Right atrium auricular region (tissue), 2 donors: ENCODE measurements at regions not wholly inside any gene's neighbourhood (a gene's known extent, or its start where the extent isn't known, plus 50 kb on each side); places are given as distances from the start of the nearest gene placed in this dataset.

ENCODE experiments used
- DNase-seq: peaks from one replicate; pipeline ENCODE4 v3.0.0-alpha.2; 2019; ENCODE audit warnings: low spot score
- H3K27ac ChIP-seq, 2 donors: fragments of 200-600 bp; sonication (generic); 1 replicate in 1 of 2; 2 replicates in 1 of 2; pipeline ENCODE4 v1.5.1; 2016 to 2019
- H3K27me3 ChIP-seq, 2 donors: fragments of 200-600 bp; sonication (generic); one replicate each; pipeline versions ENCODE4 v1.5.1 to v1.6.0; 2017 to 2019
- H3K36me3 ChIP-seq: fragments of 200-600 bp; sonication (generic); one replicate; pipeline ENCODE4 v1.5.1; 2016
- H3K4me1 ChIP-seq, 2 donors: fragments of 200-600 bp; sonication (generic); one replicate each; pipeline versions ENCODE4 v1.5.1 to v1.6.0; 2017 to 2019
- H3K4me3 ChIP-seq, 2 donors: fragments of 200-600 bp; sonication (generic); 1 replicate in 1 of 2; 2 replicates in 1 of 2; pipeline ENCODE4 v1.5.1; 2017 to 2019; ENCODE audit warnings: mild to moderate bottlenecking in 1 of 2, moderate library complexity in 1 of 2
- H3K9me3 ChIP-seq, 2 donors: fragments of 200-600 bp; sonication (generic); one replicate each; pipeline ENCODE4 v1.5.1; 2019
- TF ChIP-seq, protein P1 (sequence below), 2 donors: fragments of 200-600 bp; sonication (generic); IDR thresholded peaks; one replicate each; pipeline ENCODE4 v1.5.1; 2019; ENCODE audit warnings: antibody characterized with exemption in 2 of 2

DNA sequence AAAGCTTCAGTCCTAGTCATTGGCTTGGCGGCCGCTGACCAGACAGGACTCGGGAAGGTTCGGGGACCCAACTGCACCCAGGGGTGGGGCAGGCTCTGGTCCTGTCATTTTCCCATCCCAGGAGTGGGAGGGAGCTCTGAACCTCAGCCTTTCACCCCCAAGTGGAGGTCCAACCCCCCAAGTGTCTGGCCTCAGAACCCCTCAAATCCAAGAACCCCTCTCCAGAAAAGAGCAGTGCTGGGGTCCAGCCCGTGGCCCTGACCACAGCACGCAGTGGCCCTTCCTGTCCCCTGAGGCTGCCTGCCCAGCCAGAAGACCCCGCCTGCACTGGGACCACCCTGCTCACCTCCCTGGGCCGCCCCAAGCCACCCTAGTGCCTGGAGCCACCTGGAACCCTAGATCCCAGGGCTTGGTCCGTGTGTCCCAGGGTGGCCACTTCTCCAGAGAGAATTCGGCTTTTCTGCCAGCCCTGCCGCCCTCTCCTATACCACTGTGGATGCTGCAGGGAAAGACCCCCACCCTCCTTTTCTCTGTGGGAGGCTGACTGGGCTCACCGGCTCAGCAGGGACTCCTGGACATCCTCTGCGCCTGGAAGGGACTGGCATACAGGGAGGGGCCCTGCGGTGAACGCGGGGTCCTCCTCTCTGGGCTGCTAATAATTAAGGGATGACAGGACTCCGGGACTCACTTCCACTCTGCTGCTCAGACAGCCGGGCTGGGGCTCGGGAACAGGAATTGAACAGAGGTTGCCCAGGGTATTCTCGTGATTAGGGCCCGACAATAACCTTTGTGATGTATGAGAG, 326.9 kb upstream of the SFSWAP start:
- no peak for DNase-seq
- H3K27me3 ChIP-seq = peaks cover 0 to 4% of the 10 kb centered on the region in 2 donors
- TF ChIP-seq, protein P1, sequence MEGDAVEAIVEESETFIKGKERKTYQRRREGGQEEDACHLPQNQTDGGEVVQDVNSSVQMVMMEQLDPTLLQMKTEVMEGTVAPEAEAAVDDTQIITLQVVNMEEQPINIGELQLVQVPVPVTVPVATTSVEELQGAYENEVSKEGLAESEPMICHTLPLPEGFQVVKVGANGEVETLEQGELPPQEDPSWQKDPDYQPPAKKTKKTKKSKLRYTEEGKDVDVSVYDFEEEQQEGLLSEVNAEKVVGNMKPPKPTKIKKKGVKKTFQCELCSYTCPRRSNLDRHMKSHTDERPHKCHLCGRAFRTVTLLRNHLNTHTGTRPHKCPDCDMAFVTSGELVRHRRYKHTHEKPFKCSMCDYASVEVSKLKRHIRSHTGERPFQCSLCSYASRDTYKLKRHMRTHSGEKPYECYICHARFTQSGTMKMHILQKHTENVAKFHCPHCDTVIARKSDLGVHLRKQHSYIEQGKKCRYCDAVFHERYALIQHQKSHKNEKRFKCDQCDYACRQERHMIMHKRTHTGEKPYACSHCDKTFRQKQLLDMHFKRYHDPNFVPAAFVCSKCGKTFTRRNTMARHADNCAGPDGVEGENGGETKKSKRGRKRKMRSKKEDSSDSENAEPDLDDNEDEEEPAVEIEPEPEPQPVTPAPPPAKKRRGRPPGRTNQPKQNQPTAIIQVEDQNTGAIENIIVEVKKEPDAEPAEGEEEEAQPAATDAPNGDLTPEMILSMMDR (IDR thresholded peaks at IDR 0.05) = no peak

DNA sequence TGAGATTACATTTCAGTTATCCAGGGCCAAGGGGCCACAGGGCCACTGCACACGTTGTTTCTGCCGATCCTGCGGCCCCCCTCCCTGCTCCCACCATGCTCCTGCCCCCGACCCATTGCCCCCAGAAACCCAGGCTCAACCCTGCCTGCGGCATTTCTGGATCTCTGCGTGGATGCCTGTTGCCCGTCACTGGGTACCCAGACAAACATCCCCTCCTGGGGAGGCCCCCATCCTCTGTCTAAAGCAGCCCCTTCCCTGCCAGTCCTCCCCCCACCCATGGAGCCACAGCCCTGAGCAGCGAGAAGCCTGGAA, 326.4 kb upstream of the SFSWAP start:
- H3K9me3 ChIP-seq = no peaks in the 10 kb centered on the region
- no peaks in the 10 kb centered on the region for H3K4me1 ChIP-seq
- H3K27me3 ChIP-seq = peaks cover 0 to 4% of the 10 kb centered on the region in 2 donors
- no peak overlapping the region for H3K4me3 ChIP-seq
- no peaks in the 10 kb centered on the region for H3K36me3 ChIP-seq
- TF ChIP-seq, protein P1 (IDR thresholded peaks at IDR 0.05) = no peak
- no peak overlapping the region for H3K27ac ChIP-seq
- DNase-seq = no peak

More for the DNA sequence above, 326.9 kb upstream of the SFSWAP start:
- no peaks in the 10 kb centered on the region for H3K4me1 ChIP-seq
- no peak overlapping the region for H3K4me3 ChIP-seq
- no peaks in the 10 kb centered on the region for H3K36me3 ChIP-seq
- no peak overlapping the region for H3K27ac ChIP-seq
- H3K9me3 ChIP-seq = no peaks in the 10 kb centered on the region

DNA sequence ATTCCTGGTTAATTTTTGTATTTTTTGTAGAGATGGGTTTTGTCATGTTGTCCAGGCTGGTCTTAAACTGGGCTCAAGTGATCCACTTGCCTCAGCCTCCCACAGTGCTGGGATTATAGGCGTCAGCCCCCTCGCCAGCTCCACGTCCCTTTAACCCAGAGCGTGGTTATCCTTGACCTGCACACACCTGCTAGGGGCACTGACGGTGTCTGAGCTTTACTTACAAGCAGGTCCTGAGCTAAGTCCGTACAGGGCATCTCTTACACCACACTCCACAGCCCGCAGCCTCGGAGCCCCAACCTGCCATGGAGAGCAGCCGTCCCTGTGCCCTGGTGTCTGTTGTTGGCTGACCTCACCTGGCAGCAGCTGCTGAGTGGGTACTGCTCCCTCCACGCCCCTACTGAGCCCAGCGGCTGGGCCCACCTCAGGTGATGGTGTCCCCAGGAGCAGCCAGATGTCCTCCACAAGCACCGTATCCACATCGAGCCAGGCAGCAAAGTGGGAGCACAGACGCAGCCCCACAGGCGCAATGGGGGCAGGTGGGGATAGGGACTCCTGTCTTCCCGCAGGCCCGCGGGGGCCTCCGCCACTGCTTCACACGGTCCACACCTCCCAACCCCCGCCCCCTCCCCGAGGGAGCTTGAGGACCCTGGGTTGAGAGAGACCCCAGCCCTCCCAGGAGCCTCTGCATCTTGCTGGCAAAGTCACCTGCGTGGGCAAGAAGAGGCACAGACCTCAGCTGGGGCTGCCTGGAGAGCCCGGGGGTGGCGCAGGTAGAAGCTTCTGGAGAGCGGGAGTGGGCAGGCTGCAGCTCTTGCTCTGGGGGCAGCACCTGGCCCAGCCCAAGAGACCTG, 325.4 kb upstream of the SFSWAP start:
- H3K9me3 ChIP-seq = no peaks in the 10 kb centered on the region
- no peaks in the 10 kb centered on the region for H3K4me1 ChIP-seq
- no peak for DNase-seq
- no peak overlapping the region for H3K27ac ChIP-seq
- H3K27me3 ChIP-seq = peaks cover 0 to 4% of the 10 kb centered on the region in 2 donors
- TF ChIP-seq, protein P1 (IDR thresholded peaks at IDR 0.05) = no peak
- H3K4me3 ChIP-seq = no peak overlapping the region
- H3K36me3 ChIP-seq = no peaks in the 10 kb centered on the region

DNA sequence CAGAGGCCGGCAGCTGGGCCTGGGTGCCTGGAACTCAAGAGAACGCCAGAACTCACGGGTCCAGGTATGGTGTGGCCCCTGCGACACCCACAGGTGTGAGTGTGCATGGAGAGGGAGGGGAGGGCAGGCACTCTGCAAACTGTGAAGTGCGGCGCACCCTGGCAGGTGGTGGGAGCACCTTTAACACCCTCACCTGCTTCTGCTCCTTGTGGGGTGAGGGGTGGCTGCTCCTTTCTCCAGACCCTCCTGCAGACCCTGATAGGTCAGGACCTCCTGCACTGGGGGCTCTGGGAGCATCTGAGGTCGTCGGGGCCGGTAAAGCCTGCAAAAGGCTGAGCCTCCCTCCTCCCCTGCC, 324.7 kb upstream of the SFSWAP start:
- no peaks in the 10 kb centered on the region for H3K4me1 ChIP-seq
- TF ChIP-seq, protein P1 (IDR thresholded peaks at IDR 0.05) = no peak

DNA sequence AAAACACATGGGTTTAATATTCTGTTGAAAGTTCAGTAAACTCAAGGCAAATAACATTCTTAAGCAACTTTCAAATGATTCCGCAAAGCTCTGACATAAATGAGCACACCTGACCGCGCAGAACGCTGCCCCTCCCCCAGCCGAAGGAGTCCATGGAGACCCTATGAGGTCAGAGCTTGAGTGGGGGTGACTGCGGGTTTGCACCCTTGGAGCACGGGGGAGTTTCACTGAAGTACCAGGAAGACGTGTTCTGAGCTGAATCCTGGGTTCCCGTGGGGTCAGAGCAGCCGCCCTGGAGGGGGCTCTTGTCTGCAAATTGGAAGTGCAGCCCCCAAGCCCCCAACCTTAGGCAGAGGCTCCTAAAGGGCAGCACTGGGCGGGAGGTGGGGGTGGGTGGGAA, 324.1 kb upstream of the SFSWAP start:
- no peak overlapping the region for H3K4me3 ChIP-seq
- DNase-seq = no peak
- TF ChIP-seq, protein P1 (IDR thresholded peaks at IDR 0.05) = no peak
- H3K4me1 ChIP-seq = no peaks in the 10 kb centered on the region
- H3K27me3 ChIP-seq = peaks cover 0 to 4% of the 10 kb centered on the region in 2 donors
- no peak overlapping the region for H3K27ac ChIP-seq
- H3K36me3 ChIP-seq = no peaks in the 10 kb centered on the region
- H3K9me3 ChIP-seq = no peaks in the 10 kb centered on the region

More for the DNA sequence above, 324.7 kb upstream of the SFSWAP start:
- no peaks in the 10 kb centered on the region for H3K36me3 ChIP-seq
- no peak overlapping the region for H3K27ac ChIP-seq
- H3K27me3 ChIP-seq = peaks cover 0 to 4% of the 10 kb centered on the region in 2 donors
- no peak for DNase-seq
- H3K9me3 ChIP-seq = no peaks in the 10 kb centered on the region
- H3K4me3 ChIP-seq = no peak overlapping the region
